ENCODE measurements at regions not wholly inside any gene's neighbourhood (a gene's known extent, or its start where the extent isn't known, plus 50 kb on each side); places are given as distances from the start of the nearest gene placed in this dataset.

DNA sequence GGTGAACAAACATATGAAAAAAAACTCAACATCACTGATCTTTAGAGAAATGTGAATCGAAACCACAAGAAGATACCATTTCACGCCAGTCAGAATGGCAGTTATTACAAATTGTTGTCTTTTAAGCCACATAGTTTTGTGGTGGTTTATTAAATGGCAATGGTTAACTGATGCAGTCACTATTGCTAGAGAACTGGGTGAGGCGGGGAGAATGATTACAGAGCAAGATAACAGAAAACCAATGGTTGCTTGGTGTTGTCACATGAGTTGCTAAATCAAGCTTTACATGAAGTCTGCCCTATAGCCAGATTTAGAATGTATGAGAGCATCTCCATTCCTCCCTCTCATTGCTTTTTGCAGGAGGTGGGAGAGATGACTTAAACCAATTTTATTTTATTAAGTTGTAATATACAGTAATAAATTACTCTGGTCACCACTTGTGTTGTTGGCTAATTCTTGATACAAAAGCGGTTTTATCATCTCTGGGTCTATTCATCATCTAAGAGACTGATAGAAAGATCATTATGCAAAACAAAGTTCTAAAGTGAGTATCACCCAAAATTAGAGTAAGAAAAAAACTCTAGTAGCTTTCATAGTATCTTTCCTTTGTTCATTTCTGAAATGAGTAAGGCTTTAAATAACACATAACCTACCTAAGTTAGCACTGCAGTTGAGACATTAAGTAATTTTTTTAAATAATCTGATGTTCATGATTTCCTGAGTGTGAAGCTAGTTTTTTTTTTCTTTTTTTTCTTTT, 859.5 kb downstream of the STIM2 start:
- intact Hi-C loops (cut with micrococcal nuclease; ENCODE audit: unreplicated experiment), result no loop called here
- ATAC-seq, result no peak
- Histone ChIP-seq H3K9me3 (ENCODE audit: control insufficient read depth, insufficient read depth, low read depth, low read length) (no peaks in the 10 kb centered on the region), H3K4me1 (ENCODE audit: control insufficient read depth, insufficient read depth, low read length) (no peaks in the 10 kb centered on the region), H3K27ac (ENCODE audit: low read length) (no peak overlapping the region), H3K27me3 (ENCODE audit: control insufficient read depth, insufficient read depth, low read length) (no peaks in the 10 kb centered on the region), H3K4me3 (ENCODE audit: low read depth in 2 of 2, low read length in 2 of 2) (no peak overlapping the region), H3K36me3 (ENCODE audit: control insufficient read depth, insufficient read depth, low read length) (no peaks in the 10 kb centered on the region)
- ChIA-PET POLR2A (no interaction called here), CTCF (no interaction called here)
- in situ Hi-C loops (cut with HindIII; ENCODE audit: low pct_unique_long_range_greater_than_20kb, low sequenced_read_pairs), result no loop called here
- TF ChIP-seq, protein P1, sequence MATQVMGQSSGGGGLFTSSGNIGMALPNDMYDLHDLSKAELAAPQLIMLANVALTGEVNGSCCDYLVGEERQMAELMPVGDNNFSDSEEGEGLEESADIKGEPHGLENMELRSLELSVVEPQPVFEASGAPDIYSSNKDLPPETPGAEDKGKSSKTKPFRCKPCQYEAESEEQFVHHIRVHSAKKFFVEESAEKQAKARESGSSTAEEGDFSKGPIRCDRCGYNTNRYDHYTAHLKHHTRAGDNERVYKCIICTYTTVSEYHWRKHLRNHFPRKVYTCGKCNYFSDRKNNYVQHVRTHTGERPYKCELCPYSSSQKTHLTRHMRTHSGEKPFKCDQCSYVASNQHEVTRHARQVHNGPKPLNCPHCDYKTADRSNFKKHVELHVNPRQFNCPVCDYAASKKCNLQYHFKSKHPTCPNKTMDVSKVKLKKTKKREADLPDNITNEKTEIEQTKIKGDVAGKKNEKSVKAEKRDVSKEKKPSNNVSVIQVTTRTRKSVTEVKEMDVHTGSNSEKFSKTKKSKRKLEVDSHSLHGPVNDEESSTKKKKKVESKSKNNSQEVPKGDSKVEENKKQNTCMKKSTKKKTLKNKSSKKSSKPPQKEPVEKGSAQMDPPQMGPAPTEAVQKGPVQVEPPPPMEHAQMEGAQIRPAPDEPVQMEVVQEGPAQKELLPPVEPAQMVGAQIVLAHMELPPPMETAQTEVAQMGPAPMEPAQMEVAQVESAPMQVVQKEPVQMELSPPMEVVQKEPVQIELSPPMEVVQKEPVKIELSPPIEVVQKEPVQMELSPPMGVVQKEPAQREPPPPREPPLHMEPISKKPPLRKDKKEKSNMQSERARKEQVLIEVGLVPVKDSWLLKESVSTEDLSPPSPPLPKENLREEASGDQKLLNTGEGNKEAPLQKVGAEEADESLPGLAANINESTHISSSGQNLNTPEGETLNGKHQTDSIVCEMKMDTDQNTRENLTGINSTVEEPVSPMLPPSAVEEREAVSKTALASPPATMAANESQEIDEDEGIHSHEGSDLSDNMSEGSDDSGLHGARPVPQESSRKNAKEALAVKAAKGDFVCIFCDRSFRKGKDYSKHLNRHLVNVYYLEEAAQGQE (IDR thresholded peaks at IDR 0.05; ENCODE audit: insufficient read depth in 1 of 2, low read depth in 2 of 2, low read length in 1 of 2), result no peak
- TF ChIP-seq, protein P2, sequence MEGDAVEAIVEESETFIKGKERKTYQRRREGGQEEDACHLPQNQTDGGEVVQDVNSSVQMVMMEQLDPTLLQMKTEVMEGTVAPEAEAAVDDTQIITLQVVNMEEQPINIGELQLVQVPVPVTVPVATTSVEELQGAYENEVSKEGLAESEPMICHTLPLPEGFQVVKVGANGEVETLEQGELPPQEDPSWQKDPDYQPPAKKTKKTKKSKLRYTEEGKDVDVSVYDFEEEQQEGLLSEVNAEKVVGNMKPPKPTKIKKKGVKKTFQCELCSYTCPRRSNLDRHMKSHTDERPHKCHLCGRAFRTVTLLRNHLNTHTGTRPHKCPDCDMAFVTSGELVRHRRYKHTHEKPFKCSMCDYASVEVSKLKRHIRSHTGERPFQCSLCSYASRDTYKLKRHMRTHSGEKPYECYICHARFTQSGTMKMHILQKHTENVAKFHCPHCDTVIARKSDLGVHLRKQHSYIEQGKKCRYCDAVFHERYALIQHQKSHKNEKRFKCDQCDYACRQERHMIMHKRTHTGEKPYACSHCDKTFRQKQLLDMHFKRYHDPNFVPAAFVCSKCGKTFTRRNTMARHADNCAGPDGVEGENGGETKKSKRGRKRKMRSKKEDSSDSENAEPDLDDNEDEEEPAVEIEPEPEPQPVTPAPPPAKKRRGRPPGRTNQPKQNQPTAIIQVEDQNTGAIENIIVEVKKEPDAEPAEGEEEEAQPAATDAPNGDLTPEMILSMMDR (IDR thresholded peaks at IDR 0.05), result no peak
- no peak for TF ChIP-seq POLR2AphosphoS5 (IDR thresholded peaks at IDR 0.05; ENCODE audit: low read depth, low read length)
- no peak for TF ChIP-seq SIN3A (IDR thresholded peaks at IDR 0.05; ENCODE audit: borderline replicate concordance, insufficient read depth, low read depth, low read length)
- no peak for TF ChIP-seq TCF7L2 (IDR thresholded peaks at IDR 0.05; ENCODE audit: low read depth, low read length)
- BruUV-seq (replicated peaks), result no TSS peak
- DNase-seq (ENCODE audit: low read depth, low spot score), result no peak

DNA sequence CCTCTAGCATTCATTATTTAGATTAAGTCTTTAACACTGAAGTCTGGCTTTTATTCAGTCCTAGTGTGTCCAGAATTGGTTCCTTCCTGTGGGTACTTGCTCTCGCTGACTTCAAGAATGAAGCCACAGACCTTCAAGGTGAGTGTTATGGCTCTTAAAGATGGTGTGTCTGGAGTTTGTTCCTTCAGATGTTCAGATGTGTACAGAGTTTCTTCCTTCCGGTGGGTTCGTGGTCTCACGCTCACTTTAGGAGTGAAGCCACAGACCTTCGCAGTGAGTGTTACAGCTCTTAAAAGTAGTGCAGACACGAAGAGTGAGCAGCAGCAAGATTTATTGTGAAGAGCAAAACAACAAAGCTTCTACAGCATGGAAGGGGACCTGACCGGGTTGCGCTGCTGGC, 860.6 kb downstream of the STIM2 start:
- H3K36me3 ChIP-seq (ENCODE audit: control insufficient read depth, insufficient read depth, low read length), result no peaks in the 10 kb centered on the region
- ChIA-PET POLR2A (no interaction called here), CTCF (no interaction called here)
- H3K9me3 ChIP-seq (ENCODE audit: control insufficient read depth, insufficient read depth, low read depth, low read length), result no peaks in the 10 kb centered on the region
- DNase-seq (ENCODE audit: low read depth, low spot score) (no peak), ATAC-seq (no peak)
- H3K4me3 ChIP-seq (ENCODE audit: low read depth in 2 of 2, low read length in 2 of 2), result no peak overlapping the region
- TF ChIP-seq, protein P2 (IDR thresholded peaks at IDR 0.05), result no peak
- TF ChIP-seq, protein P1 (IDR thresholded peaks at IDR 0.05; ENCODE audit: insufficient read depth in 1 of 2, low read depth in 2 of 2, low read length in 1 of 2), result no peak
- no peak for TF ChIP-seq SIN3A (IDR thresholded peaks at IDR 0.05; ENCODE audit: borderline replicate concordance, insufficient read depth, low read depth, low read length)
- TF ChIP-seq POLR2AphosphoS5 (IDR thresholded peaks at IDR 0.05; ENCODE audit: low read depth, low read length), result no peak
- TF ChIP-seq TCF7L2 (IDR thresholded peaks at IDR 0.05; ENCODE audit: low read depth, low read length), result no peak
- no peaks in the 10 kb centered on the region for H3K4me1 ChIP-seq (ENCODE audit: control insufficient read depth, insufficient read depth, low read length)
- intact Hi-C loops (cut with micrococcal nuclease; ENCODE audit: unreplicated experiment) (no loop called here), in situ Hi-C loops (cut with HindIII; ENCODE audit: low pct_unique_long_range_greater_than_20kb, low sequenced_read_pairs) (no loop called here)
- no TSS peak for BruUV-seq (replicated peaks)
- H3K27me3 ChIP-seq (ENCODE audit: control insufficient read depth, insufficient read depth, low read length), result no peaks in the 10 kb centered on the region
- H3K27ac ChIP-seq (ENCODE audit: low read length), result no peak overlapping the region

All from Panc1 (cell line).